ENCODE measurements at regions not wholly inside any gene's neighbourhood (a gene's known extent, or its start where the extent isn't known, plus 50 kb on each side); places are given as distances from the start of the nearest gene placed in this dataset.
"Not testable (repeated sequence)": the region's sequence is repeated elsewhere in the genome, so short reads cannot be mapped to it uniquely, and the experiment has no call there.

GRCh38 chr9:119898316-119898715 lies 529.1 kb upstream of the BRINP1 start:
- DNase-seq: no peak

- DNase-seq: no peak
Measured at GRCh38 chr9:119884438-119884837, 515.2 kb upstream of the BRINP1 start.

GRCh38 chr9:119881898-119882297 lies 512.7 kb upstream of the BRINP1 start:
- DNase-seq: no peak

- no peak for DNase-seq
Measured at GRCh38 chr9:119880361-119880760, 511.1 kb upstream of the BRINP1 start.

GRCh38 chr9:119877306-119877705 lies 508.1 kb upstream of the BRINP1 start:
- DNase-seq: no peak

GRCh38 chr9:119873877-119874276 lies 504.6 kb upstream of the BRINP1 start:
- no peak for DNase-seq

GRCh38 chr9:119870251-119870650 lies 501.0 kb upstream of the BRINP1 start:
- DNase-seq: not testable (repeated sequence)

GRCh38 chr9:119868694-119869093 lies 499.5 kb upstream of the BRINP1 start:
- DNase-seq: no peak

GRCh38 chr9:119861842-119862241 lies 492.6 kb upstream of the BRINP1 start:
- no peak for DNase-seq

GRCh38 chr9:119859128-119859527 lies 489.9 kb upstream of the BRINP1 start:
- DNase-seq: no peak

GRCh38 chr9:119853126-119853525 lies 483.9 kb upstream of the BRINP1 start:
- DNase-seq: no peak

- no peak for DNase-seq
Measured at GRCh38 chr9:119852390-119852789, 483.2 kb upstream of the BRINP1 start.

- no peak for DNase-seq
Measured at GRCh38 chr9:119844431-119844830, 475.2 kb upstream of the BRINP1 start.

- DNase-seq: no peak
Measured at GRCh38 chr9:119841016-119841415, 471.8 kb upstream of the BRINP1 start.

- no peak for DNase-seq
Measured at GRCh38 chr9:119839888-119840287, 470.7 kb upstream of the BRINP1 start.

- DNase-seq: no peak
Measured at GRCh38 chr9:119838210-119838609, 469.0 kb upstream of the BRINP1 start.

- DNase-seq: no peak
Measured at GRCh38 chr9:119836036-119836435, 466.8 kb upstream of the BRINP1 start.

GRCh38 chr9:119834064-119834620 lies 464.9 kb upstream of the BRINP1 start:
- no peak for DNase-seq

- no peak for DNase-seq
Measured at GRCh38 chr9:119831309-119831708, 462.1 kb upstream of the BRINP1 start.

GRCh38 chr9:119829748-119830147 lies 460.5 kb upstream of the BRINP1 start:
- no peak for DNase-seq

GRCh38 chr9:119829186-119829585 lies 460.0 kb upstream of the BRINP1 start:
- DNase-seq: no peak

- DNase-seq: no peak
Measured at GRCh38 chr9:119827526-119827925, 458.3 kb upstream of the BRINP1 start.

GRCh38 chr9:119827126-119827525 lies 457.9 kb upstream of the BRINP1 start:
- no peak for DNase-seq

GRCh38 chr9:119818726-119819435 lies 449.6 kb upstream of the BRINP1 start:
- no peak for DNase-seq

Measured in activated CD4-positive, alpha-beta T cell treated with anti-CD3 and anti-CD28 coated beads, Interleukin-2, amount 50 U/mL, for 4 hours (primary cell).